ENCODE measurements at regions not wholly inside any gene's neighbourhood (a gene's known extent, or its start where the extent isn't known, plus 50 kb on each side); places are given as distances from the start of the nearest gene placed in this dataset.

- Mint-ChIP-seq H3K4me3 (ENCODE audit: unreplicated experiment) (no peak overlapping the region), H3K4me1 (ENCODE audit: unreplicated experiment) (peaks cover 3% of the 10 kb centered on the region), H3K36me3 (ENCODE audit: unreplicated experiment) (no peaks in the 10 kb centered on the region), H3K27ac (ENCODE audit: unreplicated experiment) (no peak overlapping the region), H3K27me3 (ENCODE audit: unreplicated experiment) (no peaks in the 10 kb centered on the region), H3K9me3 (ENCODE audit: unreplicated experiment) (peaks cover 8% of the 10 kb centered on the region)
- no peak for DNase-seq (ENCODE audit: extremely low spot score, unreplicated experiment)
- TF ChIP-seq, protein P1, sequence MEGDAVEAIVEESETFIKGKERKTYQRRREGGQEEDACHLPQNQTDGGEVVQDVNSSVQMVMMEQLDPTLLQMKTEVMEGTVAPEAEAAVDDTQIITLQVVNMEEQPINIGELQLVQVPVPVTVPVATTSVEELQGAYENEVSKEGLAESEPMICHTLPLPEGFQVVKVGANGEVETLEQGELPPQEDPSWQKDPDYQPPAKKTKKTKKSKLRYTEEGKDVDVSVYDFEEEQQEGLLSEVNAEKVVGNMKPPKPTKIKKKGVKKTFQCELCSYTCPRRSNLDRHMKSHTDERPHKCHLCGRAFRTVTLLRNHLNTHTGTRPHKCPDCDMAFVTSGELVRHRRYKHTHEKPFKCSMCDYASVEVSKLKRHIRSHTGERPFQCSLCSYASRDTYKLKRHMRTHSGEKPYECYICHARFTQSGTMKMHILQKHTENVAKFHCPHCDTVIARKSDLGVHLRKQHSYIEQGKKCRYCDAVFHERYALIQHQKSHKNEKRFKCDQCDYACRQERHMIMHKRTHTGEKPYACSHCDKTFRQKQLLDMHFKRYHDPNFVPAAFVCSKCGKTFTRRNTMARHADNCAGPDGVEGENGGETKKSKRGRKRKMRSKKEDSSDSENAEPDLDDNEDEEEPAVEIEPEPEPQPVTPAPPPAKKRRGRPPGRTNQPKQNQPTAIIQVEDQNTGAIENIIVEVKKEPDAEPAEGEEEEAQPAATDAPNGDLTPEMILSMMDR (IDR thresholded peaks at IDR 0.05) = no peak
These were observed 345.4 kb upstream of the NPSR1 start for GRCh38 chr7:34312624-34313023.

DNA sequence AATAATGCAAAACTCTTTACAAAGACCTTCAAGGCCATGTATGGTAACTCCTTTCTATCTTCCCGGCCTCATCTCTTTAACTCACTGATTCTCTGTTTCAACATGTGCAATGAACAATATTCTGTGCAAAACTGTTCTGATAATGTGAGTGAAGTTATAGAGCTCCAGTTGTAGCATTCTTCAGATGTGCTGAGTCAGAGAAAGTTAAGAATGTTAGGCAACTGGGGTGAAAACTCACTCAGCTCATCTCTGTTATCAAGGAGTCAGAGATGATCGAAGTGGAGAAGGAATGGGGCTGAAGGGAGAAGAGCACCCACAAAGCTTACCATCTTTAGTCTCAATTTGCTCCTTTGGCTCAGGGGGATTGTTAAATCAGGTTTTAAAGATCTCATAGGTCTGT is 344.7 kb upstream of the NPSR1 start:
- Mint-ChIP-seq H3K27ac (ENCODE audit: unreplicated experiment) (no peak overlapping the region), H3K36me3 (ENCODE audit: unreplicated experiment) (no peaks in the 10 kb centered on the region), H3K4me3 (ENCODE audit: unreplicated experiment) (no peak overlapping the region), H3K4me1 (ENCODE audit: unreplicated experiment) (peaks cover 3% of the 10 kb centered on the region), H3K9me3 (ENCODE audit: unreplicated experiment) (peaks cover 8% of the 10 kb centered on the region), H3K27me3 (ENCODE audit: unreplicated experiment) (no peaks in the 10 kb centered on the region)
- TF ChIP-seq, protein P1 (IDR thresholded peaks at IDR 0.05) = no peak
- DNase-seq (ENCODE audit: extremely low spot score, unreplicated experiment) = no peak

GRCh38 chr7:34315032-34315431 is 343.0 kb upstream of the NPSR1 start:
- Mint-ChIP-seq H3K27ac (ENCODE audit: unreplicated experiment) (no peak overlapping the region), H3K9me3 (ENCODE audit: unreplicated experiment) (peaks cover 8% of the 10 kb centered on the region), H3K36me3 (ENCODE audit: unreplicated experiment) (no peaks in the 10 kb centered on the region), H3K27me3 (ENCODE audit: unreplicated experiment) (no peaks in the 10 kb centered on the region), H3K4me1 (ENCODE audit: unreplicated experiment) (peaks cover 3% of the 10 kb centered on the region), H3K4me3 (ENCODE audit: unreplicated experiment) (no peak overlapping the region)
- TF ChIP-seq, protein P1 (IDR thresholded peaks at IDR 0.05) = no peak
- no peak for DNase-seq (ENCODE audit: extremely low spot score, unreplicated experiment)

DNA sequence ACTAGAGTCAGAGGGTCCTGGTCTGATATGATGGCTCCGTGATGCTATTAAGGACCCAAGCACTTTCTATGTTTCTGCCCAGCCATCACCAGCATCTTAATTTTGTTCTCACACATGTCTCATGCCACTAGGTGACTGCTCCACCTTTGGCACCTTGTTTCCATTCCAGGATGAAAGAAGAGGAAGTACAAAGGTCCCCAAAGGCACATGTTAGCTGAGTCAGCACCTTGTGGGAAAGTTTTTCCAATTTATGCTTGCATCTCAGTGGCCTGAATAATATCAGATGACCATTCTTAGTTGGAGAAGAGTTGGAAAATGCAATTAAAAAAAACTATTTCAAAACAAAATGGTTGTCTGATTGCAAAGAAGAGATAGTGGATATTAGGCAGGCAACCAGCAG is 341.0 kb upstream of the NPSR1 start:
- Mint-ChIP-seq H3K9me3 (ENCODE audit: unreplicated experiment) (peaks cover 6% of the 10 kb centered on the region), H3K4me3 (ENCODE audit: unreplicated experiment) (no peak overlapping the region), H3K27me3 (ENCODE audit: unreplicated experiment) (no peaks in the 10 kb centered on the region), H3K27ac (ENCODE audit: unreplicated experiment) (no peak overlapping the region), H3K4me1 (ENCODE audit: unreplicated experiment) (peaks cover 15% of the 10 kb centered on the region), H3K36me3 (ENCODE audit: unreplicated experiment) (no peaks in the 10 kb centered on the region)
- TF ChIP-seq, protein P1 (IDR thresholded peaks at IDR 0.05) = no peak
- DNase-seq (ENCODE audit: extremely low spot score, unreplicated experiment) = no peak

- Mint-ChIP-seq H3K4me1 (ENCODE audit: unreplicated experiment) (peaks cover 17% of the 10 kb centered on the region), H3K36me3 (ENCODE audit: unreplicated experiment) (no peaks in the 10 kb centered on the region), H3K27ac (ENCODE audit: unreplicated experiment) (no peak overlapping the region), H3K27me3 (ENCODE audit: unreplicated experiment) (no peaks in the 10 kb centered on the region), H3K9me3 (ENCODE audit: unreplicated experiment) (no peaks in the 10 kb centered on the region), H3K4me3 (ENCODE audit: unreplicated experiment) (peak overlapping the region; percentile 70)
- no peak for DNase-seq (ENCODE audit: extremely low spot score, unreplicated experiment)
- TF ChIP-seq, protein P1 (IDR thresholded peaks at IDR 0.05) = no peak
These were observed 337.6 kb upstream of the NPSR1 start for GRCh38 chr7:34320412-34320811.
